KMS-11 (cell line): ENCODE measurements at regions not wholly inside any gene's neighbourhood (a gene's known extent, or its start where the extent isn't known, plus 50 kb on each side); places are given as distances from the start of the nearest gene placed in this dataset.

Experiments used
- H2AFZ ChIP-seq: fragments of 200-600 bp; sonication (generic); 2 replicates; pipeline ENCODE4 v1.6.1; 2016; ENCODE audit warnings: antibody characterized with exemption, mixed run types, low read depth
- H3K27ac ChIP-seq: fragments of 200-600 bp; sonication (generic); 2 replicates; pipeline ENCODE4 v1.6.1; 2016; ENCODE audit warnings: mild to moderate bottlenecking, mixed run types
- H3K27me3 ChIP-seq: fragments of 200-600 bp; sonication (generic); 2 replicates; pipeline ENCODE4 v1.6.1; 2017; ENCODE audit warnings: mild to moderate bottlenecking, low read depth, mixed run types, moderate library complexity; ENCODE audit not compliant: insufficient read depth
- H3K36me3 ChIP-seq: fragments of 200-600 bp; sonication (generic); 2 replicates; pipeline ENCODE4 v1.6.1; 2017; ENCODE audit warnings: mild to moderate bottlenecking, mixed run types; ENCODE audit not compliant: insufficient read depth
- H3K4me1 ChIP-seq: fragments of 200-600 bp; sonication (generic); 2 replicates; pipeline ENCODE4 v1.6.1; 2016; ENCODE audit warnings: mild to moderate bottlenecking, low read depth, mixed run types; ENCODE audit not compliant: poor library complexity, severe bottlenecking
- H3K4me2 ChIP-seq: fragments of 200-600 bp; sonication (generic); 2 replicates; pipeline ENCODE4 v1.7.0; 2016; ENCODE audit warnings: mild to moderate bottlenecking, mixed run types
- H3K4me3 ChIP-seq: fragments of 200-600 bp; sonication (generic); IDR thresholded peaks from 2 replicates; pipeline ENCODE4 v1.6.1; 2017; ENCODE audit warnings: low read depth, low read length, mixed read lengths; ENCODE audit not compliant: insufficient read depth
- H3K79me2 ChIP-seq: fragments of 200-600 bp; sonication (generic); 2 replicates; pipeline ENCODE4 v1.6.1; 2016; ENCODE audit warnings: low read depth, mixed run types; ENCODE audit not compliant: insufficient read depth
- H3K9ac ChIP-seq: fragments of 200-600 bp; sonication (generic); 2 replicates; pipeline ENCODE4 v1.6.1; 2016; ENCODE audit warnings: mild to moderate bottlenecking, mixed run types
- H4K20me1 ChIP-seq: fragments of 200-600 bp; sonication (generic); 2 replicates; pipeline ENCODE4 v1.6.1; 2016; ENCODE audit warnings: mild to moderate bottlenecking, mixed run types; ENCODE audit not compliant: insufficient read depth
- CTCF ChIP-seq: fragments of 200-600 bp; sonication (generic); conservative IDR thresholded peaks from 2 replicates; pipeline ENCODE4 v1.6.1; 2017; ENCODE audit warnings: low read depth, mild to moderate bottlenecking, antibody characterized with exemption, low read length, moderate library complexity, mixed read lengths

DNA sequence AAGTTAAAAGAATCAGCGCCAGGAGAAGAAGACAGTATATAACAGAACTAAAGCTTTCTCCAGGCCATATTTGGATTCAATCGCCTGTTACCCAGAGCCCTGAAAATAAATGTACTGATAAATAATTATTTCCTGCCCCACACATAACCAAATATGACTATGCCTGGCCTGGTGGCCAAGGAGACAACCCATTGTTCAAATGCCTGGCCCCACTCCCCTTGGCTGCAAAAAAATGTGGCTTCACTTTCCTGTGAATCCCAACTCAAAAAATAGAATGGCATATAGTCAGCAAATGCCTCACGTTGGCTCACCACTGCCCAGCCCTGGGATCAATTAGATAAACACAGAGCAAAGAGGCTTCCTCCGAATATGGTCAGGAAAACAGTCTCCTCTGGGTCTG is 472.1 kb downstream of the BCL11B start:
- H4K20me1 ChIP-seq, result no peaks in the 10 kb centered on the region
- no peaks in the 10 kb centered on the region for H3K36me3 ChIP-seq
- H3K9ac ChIP-seq, result no peak overlapping the region
- no peaks in the 10 kb centered on the region for H3K4me1 ChIP-seq
- no peak for TF ChIP-seq CTCF
- no peak overlapping the region for H3K4me3 ChIP-seq
- no peaks in the 10 kb centered on the region for H3K79me2 ChIP-seq
- no peak overlapping the region for H2AFZ ChIP-seq
- H3K27ac ChIP-seq, result no peak overlapping the region
- H3K4me2 ChIP-seq, result no peak overlapping the region
- H3K27me3 ChIP-seq, result no peaks in the 10 kb centered on the region

GRCh38 chr14:98802044-98802443 is 470.0 kb downstream of the BCL11B start:
- Histone ChIP-seq H3K4me2 (no peak overlapping the region), H3K4me1 (no peaks in the 10 kb centered on the region), H4K20me1 (no peaks in the 10 kb centered on the region), H3K4me3 (no peak overlapping the region), H3K36me3 (no peaks in the 10 kb centered on the region), H2AFZ (no peak overlapping the region), H3K9ac (no peak overlapping the region), H3K79me2 (no peaks in the 10 kb centered on the region), H3K27ac (no peak overlapping the region), H3K27me3 (no peaks in the 10 kb centered on the region)
- no peak for TF ChIP-seq CTCF

GRCh38 chr14:98803196-98803595 is 468.8 kb downstream of the BCL11B start:
- no peaks in the 10 kb centered on the region for H3K79me2 ChIP-seq
- no peak overlapping the region for H2AFZ ChIP-seq
- no peaks in the 10 kb centered on the region for H4K20me1 ChIP-seq
- no peaks in the 10 kb centered on the region for H3K4me1 ChIP-seq
- H3K4me2 ChIP-seq, result no peak overlapping the region
- no peaks in the 10 kb centered on the region for H3K36me3 ChIP-seq
- no peak overlapping the region for H3K9ac ChIP-seq
- H3K4me3 ChIP-seq, result no peak overlapping the region
- no peaks in the 10 kb centered on the region for H3K27me3 ChIP-seq
- no peak for TF ChIP-seq CTCF
- no peak overlapping the region for H3K27ac ChIP-seq

DNA sequence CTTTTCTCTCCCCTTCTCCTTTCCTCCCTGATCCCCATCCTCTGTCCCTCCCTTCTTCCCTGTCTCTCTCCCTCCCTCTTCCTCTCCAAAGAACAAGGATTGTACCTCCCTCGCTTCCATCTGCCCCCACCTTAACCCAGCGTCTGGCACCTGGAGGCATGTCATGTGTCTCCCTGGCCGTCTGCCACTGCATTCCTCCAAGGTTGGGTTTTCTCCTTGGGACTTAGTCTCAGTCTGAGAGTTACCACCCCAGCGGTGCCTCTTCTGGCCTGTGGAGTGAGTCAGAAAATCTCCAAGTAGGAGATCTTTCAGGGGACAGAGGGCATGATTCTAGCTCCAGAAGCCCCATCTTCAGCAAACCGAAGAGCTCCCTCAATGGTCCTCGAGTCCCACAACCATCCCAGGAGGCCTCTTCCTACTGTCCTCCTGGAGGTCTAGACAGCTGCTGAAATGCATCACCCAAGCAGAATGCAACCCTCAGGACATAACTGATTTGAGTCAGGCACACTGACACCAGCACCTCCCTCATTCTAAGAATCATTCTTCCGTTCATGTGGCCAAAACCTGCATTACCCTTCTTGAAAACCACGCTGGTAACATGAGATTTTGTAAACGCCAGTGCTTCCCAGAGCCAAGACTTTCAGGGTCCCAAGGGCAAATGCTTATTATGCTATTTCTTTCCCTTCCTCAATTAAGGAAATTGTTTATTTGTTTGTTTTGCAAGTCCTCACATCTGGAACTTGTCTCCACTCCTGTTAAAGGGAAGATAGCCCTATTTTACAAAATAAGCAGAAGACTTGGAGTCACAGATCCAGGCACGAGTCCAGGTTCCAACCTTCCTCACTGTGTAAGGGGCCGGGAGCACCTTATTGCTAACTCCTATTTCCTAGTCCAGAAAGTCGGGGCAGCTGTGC is 463.2 kb downstream of the BCL11B start:
- H4K20me1 ChIP-seq, result no peaks in the 10 kb centered on the region
- no peaks in the 10 kb centered on the region for H3K36me3 ChIP-seq
- no peaks in the 10 kb centered on the region for H3K27me3 ChIP-seq
- no peak overlapping the region for H3K4me2 ChIP-seq
- H2AFZ ChIP-seq, result no peak overlapping the region
- H3K79me2 ChIP-seq, result no peaks in the 10 kb centered on the region
- no peak overlapping the region for H3K27ac ChIP-seq
- no peak overlapping the region for H3K4me3 ChIP-seq
- TF ChIP-seq CTCF, result no peak
- no peak overlapping the region for H3K9ac ChIP-seq
- H3K4me1 ChIP-seq, result no peaks in the 10 kb centered on the region
